Stimulated activated CD4-positive, alpha-beta T cell treated with anti-CD3 and anti-CD28 coated beads, Interleukin-1b, Interleukin-23, amount 100 ng/mL, for 1 hour (primary cell): ENCODE measurements at regions not wholly inside any gene's neighbourhood (a gene's known extent, or its start where the extent isn't known, plus 50 kb on each side); places are given as distances from the start of the nearest gene placed in this dataset.

Source experiments
- DNase-seq, 2 donors: peaks; one replicate each; pipeline ENCODE4 v3.0.0-alpha.2; 2020; ENCODE audit warnings: low read depth in 2 of 2

DNA sequence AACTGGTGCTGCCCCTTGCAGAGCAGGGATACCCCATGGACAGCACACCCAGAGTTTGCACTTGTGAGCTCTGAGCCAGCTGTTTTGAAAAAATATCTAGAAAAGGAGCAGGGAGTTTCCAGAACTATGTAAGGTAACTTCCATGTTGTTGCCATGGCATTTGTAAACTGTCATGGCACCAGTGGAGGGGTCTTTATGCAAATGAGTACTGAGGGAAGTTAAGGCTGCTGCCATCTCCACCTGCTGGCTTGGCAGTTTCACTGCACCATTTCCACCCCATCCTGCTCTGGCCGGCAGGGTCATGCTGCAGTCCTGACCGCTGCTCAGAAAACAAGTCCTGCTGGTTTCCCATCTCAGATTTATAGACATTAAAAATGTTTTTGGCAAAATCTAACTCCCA, 52.3 kb upstream of the SNTG2 start:
- DNase-seq = no peak

DNA sequence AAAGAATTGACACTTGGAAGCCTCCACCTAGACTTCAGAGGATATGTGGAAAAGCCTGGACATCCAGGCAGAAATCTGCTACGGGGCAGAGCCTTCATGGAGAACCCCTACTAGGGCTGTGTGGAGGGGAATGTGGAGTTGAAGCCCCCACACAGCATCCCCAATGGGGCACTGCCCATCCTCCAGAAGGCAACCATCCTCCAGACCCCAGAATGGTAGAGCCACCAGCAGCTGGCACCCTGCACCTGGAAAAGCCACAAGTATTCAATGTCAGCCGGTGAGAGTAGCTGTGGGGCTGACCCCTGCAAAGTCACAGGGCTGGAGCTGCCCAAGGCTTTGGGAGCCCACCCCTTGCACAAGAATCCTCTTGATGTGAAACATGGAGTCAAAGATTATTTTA, 53.6 kb upstream of the SNTG2 start:
- no peak for DNase-seq

DNA sequence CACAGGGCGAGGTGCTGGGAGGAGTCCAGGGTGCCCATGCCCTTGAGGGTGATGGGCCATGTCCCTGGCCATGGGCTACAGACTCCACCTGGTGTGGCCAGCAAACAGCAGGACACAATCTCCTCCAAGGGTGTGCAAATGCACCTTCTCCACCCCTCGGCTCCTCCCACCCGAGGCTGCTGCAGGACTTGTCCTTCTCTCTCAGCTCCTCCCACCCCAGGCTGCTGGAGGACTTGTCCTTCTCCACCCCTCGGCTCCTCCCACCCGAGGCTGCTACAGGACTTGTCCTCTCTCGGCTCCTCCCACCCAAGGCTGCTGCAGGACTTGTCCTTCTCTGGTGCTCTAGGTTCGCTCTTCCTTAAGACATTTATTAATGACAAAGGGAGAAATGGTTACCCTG, 57.3 kb upstream of the SNTG2 start:
- DNase-seq = no peak

DNA sequence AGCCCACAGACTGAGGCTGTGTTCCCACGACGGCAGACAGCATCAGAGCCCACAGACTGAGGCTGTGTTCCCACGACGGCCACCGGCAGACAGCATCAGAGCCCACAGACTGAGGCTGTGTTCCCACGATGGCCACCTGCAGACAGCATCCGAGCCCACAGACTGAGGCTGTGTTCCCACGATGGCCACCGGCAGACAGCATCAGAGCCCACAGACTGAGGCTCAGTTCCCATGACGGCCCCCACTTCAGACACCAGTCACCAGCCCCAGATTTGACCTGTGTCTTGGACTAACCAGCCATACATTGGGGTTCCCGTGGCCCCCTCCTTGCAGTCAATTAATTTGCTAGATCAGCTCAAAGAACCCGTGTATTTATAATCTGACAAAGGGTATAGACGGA, 57.8 kb upstream of the SNTG2 start:
- no peak for DNase-seq

DNA sequence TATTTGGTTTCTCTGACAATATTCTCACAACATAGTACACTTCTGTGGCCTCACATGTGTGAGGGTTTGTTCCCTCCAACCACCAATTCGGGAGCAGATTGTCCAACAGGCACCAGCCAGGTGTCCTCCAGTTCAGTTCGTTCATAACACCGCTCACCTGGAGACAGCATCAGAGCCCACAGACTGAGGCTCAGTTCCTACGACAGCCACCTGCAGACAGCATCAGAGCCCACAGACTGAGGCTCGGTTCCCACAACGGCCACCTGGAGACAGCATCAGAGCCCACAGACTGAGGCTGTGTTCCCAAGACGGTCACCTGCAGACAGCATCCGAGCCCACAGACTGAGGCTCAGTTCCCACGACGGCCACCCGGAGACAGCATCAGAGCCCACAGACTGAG, 58.2 kb upstream of the SNTG2 start:
- no peak for DNase-seq

DNA sequence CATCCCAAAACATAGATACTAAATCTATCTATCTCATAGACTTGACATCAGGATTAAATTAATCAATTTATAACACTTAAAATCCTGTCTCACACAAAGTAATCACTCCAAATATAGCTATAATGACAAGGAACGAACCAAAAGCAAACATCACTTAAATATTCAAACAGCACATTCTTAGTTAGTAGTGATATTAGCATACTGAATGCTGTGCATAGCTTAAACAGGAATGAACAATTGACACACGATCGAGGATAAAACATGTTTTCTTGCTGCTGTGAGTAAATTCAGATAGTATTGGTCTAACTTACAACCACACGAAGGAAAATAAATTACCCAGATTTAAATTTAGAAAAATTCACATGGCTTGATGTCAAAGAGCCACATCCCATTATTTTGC, 58.9 kb upstream of the SNTG2 start:
- DNase-seq = no peak

DNA sequence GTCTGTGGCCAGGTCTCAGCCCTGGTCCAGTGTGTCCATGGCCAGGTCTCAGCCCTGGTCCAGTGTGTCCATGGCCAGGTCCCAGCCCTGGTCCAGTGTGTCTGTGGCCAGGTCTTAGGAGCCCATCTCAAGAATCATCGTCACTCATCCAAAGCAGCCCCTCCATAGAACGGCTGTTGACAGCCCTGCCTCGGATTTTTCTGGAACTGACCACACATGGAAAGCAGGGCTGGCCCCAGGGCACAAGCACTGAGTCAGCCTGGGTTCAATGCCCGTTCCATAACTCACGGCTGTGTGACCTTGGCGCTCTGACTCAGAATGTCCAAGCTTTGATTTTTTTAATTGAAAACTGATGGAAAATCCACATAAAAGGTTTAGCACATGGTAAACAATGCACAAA, 59.9 kb upstream of the SNTG2 start:
- DNase-seq = no peak

DNA sequence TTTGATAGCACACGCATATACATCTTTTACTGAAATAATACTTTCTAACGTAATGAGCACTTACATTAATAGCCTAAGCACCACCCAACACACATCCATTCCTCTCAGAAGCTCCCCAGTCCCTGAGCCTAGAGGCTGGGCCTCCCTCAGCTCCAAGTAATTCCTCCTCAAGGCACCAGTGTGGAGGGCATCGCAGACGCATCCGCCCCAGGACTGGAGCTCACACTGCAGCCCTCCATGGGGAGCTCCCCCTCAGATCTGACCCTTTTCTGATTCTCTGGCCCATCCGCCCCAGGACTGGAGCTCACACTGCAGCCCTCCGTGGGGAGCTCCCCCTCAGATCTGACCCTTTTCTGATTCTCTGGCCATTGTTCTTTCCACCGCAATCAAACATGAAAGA, 60.4 kb upstream of the SNTG2 start:
- DNase-seq = no peak

DNA sequence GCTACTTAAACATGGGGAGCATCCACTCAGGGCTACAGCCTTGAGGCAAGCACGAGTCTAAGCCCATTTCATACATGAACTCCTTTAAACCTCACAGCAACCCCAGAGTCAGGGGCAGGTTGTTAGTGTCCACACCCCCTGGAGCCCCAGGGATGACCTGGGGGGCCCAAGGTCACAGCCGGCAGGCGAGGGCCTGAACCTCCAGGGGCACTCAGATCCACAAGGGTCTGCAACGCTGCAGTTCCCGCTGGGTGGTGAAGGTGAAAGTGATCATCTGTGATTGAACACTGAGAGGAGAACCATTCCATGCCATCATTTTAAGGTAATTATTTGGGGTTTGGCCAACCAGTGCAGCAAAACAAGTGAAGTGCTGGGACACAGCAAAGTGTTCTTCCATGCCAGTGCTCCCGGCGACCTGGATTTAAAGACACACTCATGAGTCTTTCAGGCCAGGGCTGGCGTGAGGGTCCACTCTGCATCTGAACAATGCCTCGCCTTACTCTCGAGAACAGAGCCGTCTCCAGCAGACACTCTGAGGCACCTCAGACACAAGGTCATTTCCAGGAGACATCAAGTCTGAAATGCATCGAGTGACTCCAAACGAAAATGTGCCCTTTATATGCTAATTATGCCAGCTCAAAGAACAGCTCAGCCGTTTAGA, 61.6 kb upstream of the SNTG2 start:
- DNase-seq = no peak

DNA sequence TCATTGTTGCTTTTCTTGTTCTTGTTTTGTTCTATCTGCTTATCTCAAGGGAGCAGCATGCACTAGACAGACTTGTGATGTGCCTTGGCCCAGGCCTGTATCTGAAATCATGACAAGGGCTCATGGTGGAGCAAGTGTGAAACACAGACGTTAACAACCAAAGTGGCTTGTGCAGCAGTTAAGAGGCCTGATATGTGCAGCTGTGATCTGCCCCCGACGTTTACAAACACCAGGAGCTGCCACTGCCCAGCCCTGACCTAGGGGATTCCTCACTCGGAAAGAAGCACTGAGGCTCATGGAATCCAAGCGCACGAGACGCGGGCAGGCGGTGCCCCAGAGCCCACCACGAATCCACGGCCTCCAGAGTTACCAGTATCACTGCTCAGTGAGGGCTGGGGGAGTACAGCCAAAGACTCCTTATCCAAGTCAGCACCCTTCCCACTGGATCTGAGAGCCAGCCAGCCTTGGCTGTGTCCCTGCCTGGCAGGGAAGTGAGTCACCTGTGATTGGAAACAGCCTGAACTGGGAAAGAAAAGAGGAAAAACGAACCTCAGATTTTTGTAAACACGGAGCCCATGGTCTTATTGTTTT, 62.3 kb upstream of the SNTG2 start:
- no peak for DNase-seq

DNA sequence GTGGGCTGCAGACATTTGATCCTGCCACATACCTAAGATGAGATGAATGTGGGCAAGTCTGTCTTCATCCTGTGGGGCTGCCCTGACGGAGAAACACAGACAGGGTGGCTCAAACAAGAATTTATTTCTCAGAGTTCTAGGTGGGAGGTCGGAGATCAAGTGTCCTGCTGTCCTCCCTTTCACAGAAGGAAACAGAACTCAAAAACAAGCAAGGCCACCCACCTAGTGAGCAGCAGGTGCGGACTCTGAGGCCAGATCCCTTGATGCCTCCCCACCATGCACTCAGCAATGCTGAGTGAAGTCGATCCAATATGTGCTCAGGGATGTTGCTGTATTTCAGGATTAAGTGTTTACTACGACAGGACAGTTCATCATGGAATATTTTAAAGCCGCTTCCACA, 63.0 kb upstream of the SNTG2 start:
- no peak for DNase-seq

DNA sequence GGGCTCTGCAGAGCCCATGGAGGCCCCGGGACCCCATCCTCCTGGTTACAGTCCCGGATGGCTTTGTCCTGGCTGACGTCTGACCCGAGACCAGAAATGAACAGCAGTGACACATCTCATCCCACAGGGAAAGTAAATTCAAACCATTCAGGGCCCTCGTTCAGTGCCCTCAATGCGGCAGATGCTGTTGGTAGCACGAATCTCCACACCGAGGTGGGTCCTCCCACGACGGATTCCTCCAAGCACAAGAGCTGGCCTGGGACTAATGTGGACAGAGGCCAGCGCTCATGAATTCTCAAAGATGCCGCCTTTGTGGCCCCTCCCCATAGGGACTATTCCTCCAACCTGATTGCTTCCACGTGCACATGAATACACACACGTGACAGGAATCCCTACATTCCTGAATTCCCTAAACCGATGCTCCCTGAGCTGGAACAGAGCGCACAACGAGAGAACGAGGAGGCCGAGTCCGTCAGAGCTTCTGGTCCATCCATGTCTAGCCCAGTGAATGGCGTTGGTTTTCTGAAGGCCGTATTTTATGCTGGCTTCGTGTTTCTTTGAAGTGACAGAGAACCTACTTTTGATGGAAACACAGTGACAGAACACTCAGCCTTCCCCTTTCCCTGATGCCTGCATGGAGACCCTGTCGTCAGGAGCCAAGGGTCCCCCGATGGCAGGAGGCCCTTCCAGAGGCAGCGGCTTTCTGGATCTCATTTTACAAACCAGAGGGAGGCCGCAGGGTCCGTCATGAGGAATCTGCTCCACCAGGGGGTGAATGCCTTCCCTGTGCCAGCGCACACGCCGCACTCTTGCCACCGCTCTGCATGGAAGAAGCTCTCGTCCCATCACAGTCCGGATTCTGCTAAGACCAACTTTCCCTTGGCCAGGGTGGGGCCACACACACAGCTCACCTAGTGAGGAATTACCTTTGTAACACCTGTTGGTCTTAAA, 64.3 kb upstream of the SNTG2 start:
- no peak for DNase-seq

DNA sequence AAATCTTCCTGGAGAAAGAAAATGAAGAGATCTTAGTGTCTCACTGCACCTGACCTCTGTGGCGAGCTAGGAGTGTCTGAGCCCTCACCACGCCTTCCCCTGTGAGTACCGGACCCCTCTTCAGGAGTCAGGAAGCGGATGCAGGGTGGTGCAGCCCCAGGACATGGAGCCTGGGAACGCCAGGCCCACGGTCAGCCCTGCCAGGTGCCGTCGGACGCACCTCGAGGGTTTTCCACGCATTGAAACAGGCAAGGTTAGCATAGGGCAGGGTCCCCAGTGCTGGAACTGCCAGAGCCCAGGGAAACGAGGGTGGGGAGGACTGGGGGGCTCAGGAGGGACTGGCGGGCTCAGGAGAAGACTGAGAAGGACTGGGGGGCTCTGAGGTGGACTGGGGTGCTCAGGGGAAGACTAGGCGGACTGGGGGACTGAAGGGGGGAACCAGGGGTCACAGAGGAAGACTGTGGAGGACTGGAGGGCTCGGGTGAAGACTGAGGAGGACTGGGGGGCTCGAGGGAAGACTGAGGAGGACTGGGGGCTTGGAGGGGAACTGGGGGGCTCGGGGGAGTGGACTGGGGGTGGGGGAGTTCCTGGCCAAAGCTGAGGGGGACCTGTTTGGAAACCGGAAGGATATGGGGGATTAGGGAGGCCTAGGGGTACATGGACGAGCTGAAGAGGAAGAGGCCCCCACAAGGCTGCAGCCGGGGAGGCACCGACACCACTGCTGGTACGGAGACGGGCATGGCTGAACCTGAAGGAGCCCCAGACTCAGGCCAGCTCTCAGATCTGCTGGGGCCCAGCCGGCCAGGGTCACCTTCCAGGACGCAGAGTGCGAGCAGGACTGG, 65.2 kb upstream of the SNTG2 start:
- DNase-seq = no peak

DNA sequence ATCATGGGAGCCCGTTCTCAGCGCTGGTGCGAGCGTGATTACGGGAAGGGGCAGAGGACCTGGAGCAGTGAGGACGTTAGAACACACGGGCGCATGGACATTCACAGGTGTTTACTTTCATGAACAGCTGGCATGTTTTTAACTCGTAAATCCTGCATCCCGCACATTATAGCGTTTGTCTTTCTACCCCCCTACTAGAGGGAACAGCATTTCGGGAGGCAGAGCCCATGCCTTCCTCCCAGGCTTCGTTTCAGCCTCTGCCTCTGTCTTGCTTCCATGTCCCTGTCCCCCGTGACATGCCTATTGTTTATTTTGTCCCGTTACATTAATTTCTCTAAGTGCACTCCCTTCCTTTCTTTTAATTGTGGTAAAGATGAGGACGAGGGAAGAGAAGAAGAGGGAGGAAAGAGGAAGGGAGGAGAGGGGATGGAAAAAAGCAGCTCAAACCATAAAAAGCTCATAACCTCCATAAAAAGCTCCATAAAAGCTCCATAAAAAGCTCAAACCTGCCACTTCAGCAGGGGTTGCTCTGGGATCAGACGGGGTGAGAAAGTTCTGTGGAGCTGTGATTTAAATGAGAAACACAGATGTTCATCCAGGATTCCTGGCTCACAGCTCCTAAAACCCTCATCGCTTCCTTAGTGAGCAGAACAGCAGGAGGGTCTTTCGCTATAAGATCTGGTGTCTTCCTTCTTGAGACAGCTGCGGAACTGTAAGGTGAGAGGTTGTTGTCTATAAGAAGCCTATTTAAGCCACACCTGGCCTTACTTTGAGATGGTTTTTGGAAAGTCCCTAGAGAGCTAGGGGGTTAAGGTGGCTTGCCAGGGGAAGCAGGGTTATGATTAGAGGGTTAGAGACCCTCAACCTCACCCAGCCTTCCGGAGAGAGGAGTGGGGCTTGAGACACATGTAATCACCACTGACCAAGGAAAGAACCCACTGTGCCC, 66.6 kb upstream of the SNTG2 start:
- no peak for DNase-seq

DNA sequence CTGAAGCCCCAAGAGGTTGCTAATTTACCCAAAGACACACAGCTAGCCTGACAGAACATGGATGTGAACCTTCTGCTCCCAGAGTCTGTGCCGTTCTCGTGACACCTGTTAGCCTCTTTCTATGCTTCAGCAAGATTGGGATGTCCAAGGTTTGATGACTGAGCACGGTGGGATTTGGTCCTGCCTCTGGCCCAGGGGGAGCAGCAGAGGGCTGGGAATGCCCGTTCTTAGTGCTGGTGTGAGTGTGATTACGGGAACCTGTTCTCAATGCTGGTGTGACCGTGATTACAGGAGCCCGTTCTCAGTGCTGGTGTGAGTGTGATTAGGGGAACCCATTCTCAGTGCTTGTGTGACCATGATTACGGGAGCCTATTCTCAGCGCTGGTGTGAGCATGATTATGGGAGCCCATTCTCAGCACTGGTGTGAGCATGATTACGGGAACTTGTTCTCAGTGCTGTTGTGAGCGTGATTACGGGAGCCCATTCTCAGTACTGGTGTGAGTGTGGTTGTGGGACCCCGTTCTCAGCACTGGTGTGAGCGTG, 67.3 kb upstream of the SNTG2 start:
- no peak for DNase-seq

DNA sequence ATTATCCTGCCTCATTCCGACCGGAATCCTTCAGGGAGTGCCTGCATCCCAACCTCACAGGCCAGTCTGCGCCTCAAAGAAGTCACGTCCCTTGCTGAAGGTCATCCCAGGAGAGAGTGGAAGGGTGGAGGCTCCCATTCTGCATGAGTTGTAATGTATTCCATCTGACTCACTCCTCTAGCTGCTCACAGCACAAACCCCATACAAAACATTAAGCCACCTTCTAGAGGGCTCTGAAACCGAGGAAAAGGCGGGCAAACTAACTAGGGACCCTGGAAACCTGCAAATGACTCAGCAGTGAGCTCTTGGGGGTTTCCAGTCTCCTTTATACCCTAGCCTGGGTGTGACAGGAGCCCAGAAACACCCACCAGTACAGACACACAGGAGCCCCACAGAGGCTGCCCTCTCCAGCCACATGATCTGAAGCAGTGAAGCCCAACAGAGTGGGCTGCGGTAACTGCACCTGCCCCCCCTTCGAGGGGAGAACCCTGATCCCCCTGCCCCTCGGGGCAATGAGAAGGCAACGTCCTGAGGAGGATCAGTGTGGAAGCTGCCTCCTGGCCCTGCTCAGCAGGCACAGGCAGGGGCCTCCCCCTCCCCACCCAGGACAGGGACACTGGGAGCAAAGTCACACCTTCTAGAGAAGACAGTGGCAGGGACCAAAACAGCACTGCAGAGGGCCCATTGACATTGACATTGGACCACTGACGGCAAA, 69.3 kb upstream of the SNTG2 start:
- no peak for DNase-seq

DNA sequence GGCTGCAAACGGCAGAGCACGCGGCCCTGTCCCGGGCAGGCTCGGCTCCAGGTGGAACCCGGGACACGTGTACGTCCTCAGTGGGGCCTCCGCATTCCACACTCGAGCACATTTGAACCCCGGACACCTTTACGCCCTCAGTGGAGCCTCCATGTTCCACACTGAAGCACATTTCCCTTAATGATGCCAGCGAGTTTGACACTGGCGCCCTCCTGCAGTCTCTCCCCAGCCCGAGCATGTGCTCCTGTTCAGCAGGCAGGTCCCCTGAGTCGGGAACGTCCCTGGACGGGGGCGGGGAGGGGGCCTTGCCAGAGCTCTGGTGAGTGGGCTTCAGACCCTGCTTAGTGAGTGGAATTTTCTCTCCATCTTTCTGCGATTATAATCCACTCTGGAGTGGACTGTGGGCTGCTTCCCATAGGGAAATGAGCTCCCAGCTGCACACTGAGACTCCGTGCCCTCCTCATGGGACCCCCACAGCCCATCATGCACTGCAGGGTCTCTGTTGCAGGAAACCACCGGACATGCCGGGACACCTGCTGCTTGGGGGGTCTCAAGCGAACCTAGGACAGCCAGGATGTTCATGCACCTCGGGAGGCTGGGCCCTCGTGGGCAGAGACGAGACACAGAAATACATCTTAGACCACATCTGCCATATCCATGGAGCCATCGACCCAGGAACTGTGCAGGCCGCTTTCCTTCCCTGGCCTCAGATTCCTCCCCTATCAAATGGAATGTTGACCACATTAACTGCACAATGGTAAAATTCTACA, 70.3 kb upstream of the SNTG2 start:
- no peak for DNase-seq

DNA sequence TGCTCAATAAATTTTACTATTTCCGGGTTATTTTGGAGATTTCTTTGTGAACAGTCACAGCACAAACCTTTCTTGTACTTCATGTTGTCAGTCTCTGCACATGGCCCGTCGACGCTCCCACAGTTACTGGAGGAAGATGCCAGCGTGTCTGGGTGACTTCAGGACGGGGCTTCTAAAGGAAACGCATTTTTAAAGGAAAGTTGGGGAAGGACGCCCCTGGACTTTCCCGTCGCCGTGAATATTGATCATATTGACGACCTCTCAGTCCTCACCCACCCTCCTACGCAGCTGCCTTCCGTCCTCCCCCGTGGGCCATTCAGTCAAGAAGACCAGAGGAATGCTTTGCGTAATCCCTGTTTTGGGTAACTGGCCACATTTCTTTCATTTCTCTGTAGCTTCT, 71.1 kb upstream of the SNTG2 start:
- DNase-seq = no peak

DNA sequence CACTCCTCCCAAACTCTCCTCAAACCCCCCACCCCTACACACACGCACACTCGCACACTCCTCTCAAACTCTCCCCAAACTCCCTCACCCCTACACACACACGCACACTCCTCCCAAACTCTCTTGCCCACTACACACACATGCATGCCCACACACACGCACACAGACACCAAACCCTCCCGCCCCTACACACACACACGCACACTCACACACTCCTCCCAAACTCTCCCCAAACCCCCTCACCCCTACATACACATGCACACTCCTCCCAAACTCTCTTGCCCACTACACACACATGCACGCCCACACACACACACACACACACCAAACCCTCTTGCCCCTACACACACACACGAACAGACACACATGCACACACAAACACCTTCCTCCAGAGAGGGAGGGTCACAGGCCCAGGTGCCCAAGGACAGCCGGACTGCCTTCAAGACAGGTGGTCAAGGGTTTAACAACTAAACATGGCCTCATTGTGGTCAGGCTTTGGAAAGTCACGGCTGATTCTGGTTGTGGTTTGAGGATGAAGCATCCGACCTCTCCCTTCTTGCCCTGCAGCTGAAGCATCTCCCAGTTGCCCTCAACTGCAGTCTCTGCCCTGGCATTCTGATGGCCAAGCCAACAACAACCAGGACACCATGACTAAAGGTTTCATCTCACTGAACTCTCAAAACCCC, 72.3 kb upstream of the SNTG2 start:
- DNase-seq = no peak
